Endothelial cell of umbilical vein (primary cell): ENCODE measurements at regions not wholly inside any gene's neighbourhood (a gene's known extent, or its start where the extent isn't known, plus 50 kb on each side); places are given as distances from the start of the nearest gene placed in this dataset.

Source experiments
- EZH2 ChIP-seq: IDR thresholded peaks from 2 replicates; pipeline ENCODE4 v1.6.1; 2012; ENCODE audit warnings: borderline replicate concordance, low read depth, mild to moderate bottlenecking, moderate library complexity, low read length, inconsistent platforms; ENCODE audit not compliant: severe bottlenecking
- GATA2 ChIP-seq: IDR thresholded peaks from 2 replicates; pipeline ENCODE4 v1.7.0; 2011; ENCODE audit warnings: low read depth, mild to moderate bottlenecking, moderate library complexity, mixed read lengths, low read length; ENCODE audit not compliant: insufficient read length, insufficient read depth
- MYC ChIP-seq: IDR thresholded peaks from one replicate; pipeline ENCODE4 v1.6.1; 2011; ENCODE audit warnings: mild to moderate bottlenecking, low read depth, low read length
- POLR2A ChIP-seq: IDR thresholded peaks from 2 replicates; pipeline ENCODE4 v1.6.1; 2012; ENCODE audit warnings: low read depth, mild to moderate bottlenecking, control low read depth, low read length
- POLR2AphosphoS5 ChIP-seq: IDR thresholded peaks from 2 replicates; pipeline ENCODE4 v1.6.1; 2012; ENCODE audit warnings: low read depth, mild to moderate bottlenecking, control low read depth, low read length, moderate library complexity; ENCODE audit not compliant: insufficient read depth
- TF ChIP-seq, protein P1 (sequence below), 2 donors: IDR thresholded peaks; 1 replicate in 1 of 2; 2 replicates in 1 of 2; pipeline ENCODE4 v1.5.1; 2011; ENCODE audit warnings: low read length in 2 of 2, mild to moderate bottlenecking in 2 of 2, moderate library complexity in 2 of 2, control low read depth in 1 of 2, inconsistent platforms in 1 of 2, low read depth in 1 of 2; ENCODE audit not compliant: insufficient read depth in 1 of 2; ENCODE audit errors: extremely low read depth in 1 of 2
- TF ChIP-seq, protein P2 (sequence below): IDR thresholded peaks from 2 replicates; pipeline ENCODE4 v1.6.1; 2011; ENCODE audit not compliant: insufficient read depth, insufficient read length

DNA sequence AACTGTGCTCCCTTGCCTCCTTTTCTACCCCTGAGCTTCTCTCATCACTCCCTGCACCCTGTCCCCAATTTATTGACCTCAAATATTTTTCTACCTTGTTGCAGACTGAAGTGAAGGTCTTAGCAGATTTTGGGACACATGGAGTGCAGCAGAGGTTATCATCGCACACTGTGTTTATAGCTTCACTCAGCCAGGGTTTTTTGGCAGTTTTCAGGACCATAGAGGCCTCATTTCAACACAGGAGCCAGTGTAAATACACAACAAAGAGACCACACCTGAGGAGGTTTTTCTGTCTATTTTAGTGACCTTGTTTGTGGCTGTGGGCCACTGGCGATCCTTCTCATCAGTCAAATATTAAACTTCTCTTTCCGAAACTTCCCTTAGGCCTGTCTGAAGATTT is 457.1 kb downstream of the SPRY1 start:
- no peak for TF ChIP-seq POLR2A
- TF ChIP-seq, protein P1, sequence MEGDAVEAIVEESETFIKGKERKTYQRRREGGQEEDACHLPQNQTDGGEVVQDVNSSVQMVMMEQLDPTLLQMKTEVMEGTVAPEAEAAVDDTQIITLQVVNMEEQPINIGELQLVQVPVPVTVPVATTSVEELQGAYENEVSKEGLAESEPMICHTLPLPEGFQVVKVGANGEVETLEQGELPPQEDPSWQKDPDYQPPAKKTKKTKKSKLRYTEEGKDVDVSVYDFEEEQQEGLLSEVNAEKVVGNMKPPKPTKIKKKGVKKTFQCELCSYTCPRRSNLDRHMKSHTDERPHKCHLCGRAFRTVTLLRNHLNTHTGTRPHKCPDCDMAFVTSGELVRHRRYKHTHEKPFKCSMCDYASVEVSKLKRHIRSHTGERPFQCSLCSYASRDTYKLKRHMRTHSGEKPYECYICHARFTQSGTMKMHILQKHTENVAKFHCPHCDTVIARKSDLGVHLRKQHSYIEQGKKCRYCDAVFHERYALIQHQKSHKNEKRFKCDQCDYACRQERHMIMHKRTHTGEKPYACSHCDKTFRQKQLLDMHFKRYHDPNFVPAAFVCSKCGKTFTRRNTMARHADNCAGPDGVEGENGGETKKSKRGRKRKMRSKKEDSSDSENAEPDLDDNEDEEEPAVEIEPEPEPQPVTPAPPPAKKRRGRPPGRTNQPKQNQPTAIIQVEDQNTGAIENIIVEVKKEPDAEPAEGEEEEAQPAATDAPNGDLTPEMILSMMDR (IDR thresholded peaks at IDR 0.05; ENCODE audit: extremely low read depth in 1 of 2, insufficient read depth in 1 of 2, low read depth in 1 of 2, low read length in 2 of 2): no peak
- no peak for TF ChIP-seq POLR2AphosphoS5
- TF ChIP-seq EZH2: no peak
- TF ChIP-seq, protein P2, sequence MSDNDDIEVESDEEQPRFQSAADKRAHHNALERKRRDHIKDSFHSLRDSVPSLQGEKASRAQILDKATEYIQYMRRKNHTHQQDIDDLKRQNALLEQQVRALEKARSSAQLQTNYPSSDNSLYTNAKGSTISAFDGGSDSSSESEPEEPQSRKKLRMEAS: no peak
- TF ChIP-seq GATA2: no peak
- no peak for TF ChIP-seq MYC
